Suprapubic skin (tissue), 4 donors: ENCODE measurements at regions not wholly inside any gene's neighbourhood (a gene's known extent, or its start where the extent isn't known, plus 50 kb on each side); places are given as distances from the start of the nearest gene placed in this dataset.

Experiments
- EP300 ChIP-seq: sonication (generic); formaldehyde crosslinking; IDR thresholded peaks from one replicate; pipeline ENCODE4 v1.6.1; 2017; ENCODE audit warnings: antibody characterized with exemption
- POLR2A ChIP-seq, 2 donors: fragments of 450-650 bp; IDR thresholded peaks; one replicate each; pipeline ENCODE4 v1.6.1; 2017; ENCODE audit warnings: antibody characterized with exemption in 2 of 2, mild to moderate bottlenecking in 2 of 2, moderate library complexity in 2 of 2
- POLR2AphosphoS5 ChIP-seq, 3 donors: sonication (generic); formaldehyde crosslinking; IDR thresholded peaks; one replicate each; pipeline ENCODE4 v1.6.1; 2017; ENCODE audit warnings: antibody characterized with exemption in 3 of 3
- TF ChIP-seq, protein P1 (sequence below), 2 donors: fragments of 200-600 bp in 1 of 2; fragments of 450-650 bp in 1 of 2; sonication (generic) in 1 of 2; IDR thresholded peaks; one replicate each; pipeline ENCODE4 v1.5.1; 2016 to 2019; ENCODE audit warnings: antibody characterized with exemption in 2 of 2, mild to moderate bottlenecking in 1 of 2, moderate library complexity in 1 of 2

DNA sequence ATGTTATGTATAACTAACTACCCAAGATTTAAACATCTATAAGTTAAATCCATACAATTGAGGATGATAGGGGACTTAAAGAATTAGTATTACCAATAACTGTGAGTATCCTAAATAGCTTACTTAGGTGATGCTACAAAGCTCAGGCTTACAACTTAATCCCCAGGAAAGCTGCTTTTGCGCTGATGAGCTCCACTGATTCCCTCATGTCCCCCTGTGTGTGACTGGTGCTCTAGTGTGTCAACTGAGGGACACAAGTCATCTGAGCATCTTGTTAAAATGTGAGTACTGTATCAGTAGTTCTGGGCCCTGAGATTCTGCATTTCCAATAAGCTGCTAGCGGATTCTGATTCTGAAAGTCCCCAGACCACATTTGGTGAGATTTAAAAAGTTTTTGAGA lies 1458.8 kb downstream of the MRPL39 start:
- TF ChIP-seq, protein P1, sequence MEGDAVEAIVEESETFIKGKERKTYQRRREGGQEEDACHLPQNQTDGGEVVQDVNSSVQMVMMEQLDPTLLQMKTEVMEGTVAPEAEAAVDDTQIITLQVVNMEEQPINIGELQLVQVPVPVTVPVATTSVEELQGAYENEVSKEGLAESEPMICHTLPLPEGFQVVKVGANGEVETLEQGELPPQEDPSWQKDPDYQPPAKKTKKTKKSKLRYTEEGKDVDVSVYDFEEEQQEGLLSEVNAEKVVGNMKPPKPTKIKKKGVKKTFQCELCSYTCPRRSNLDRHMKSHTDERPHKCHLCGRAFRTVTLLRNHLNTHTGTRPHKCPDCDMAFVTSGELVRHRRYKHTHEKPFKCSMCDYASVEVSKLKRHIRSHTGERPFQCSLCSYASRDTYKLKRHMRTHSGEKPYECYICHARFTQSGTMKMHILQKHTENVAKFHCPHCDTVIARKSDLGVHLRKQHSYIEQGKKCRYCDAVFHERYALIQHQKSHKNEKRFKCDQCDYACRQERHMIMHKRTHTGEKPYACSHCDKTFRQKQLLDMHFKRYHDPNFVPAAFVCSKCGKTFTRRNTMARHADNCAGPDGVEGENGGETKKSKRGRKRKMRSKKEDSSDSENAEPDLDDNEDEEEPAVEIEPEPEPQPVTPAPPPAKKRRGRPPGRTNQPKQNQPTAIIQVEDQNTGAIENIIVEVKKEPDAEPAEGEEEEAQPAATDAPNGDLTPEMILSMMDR (IDR thresholded peaks at IDR 0.05), result no peak
- TF ChIP-seq EP300 (no peak), POLR2AphosphoS5 (IDR thresholded peaks at IDR 0.05) (no peak), POLR2A (IDR thresholded peaks at IDR 0.05) (no peak)
